DOHH2 (cell line): ENCODE measurements at regions not wholly inside any gene's neighbourhood (a gene's known extent, or its start where the extent isn't known, plus 50 kb on each side); places are given as distances from the start of the nearest gene placed in this dataset.

Experiments used
- H3F3A ChIP-seq: fragments of 200-600 bp; sonication (generic), shearing (Covaris generic); 2 replicates; pipeline ENCODE4 v1.6.0; 2016; ENCODE audit warnings: antibody characterized with exemption, mild to moderate bottlenecking; ENCODE audit not compliant: control insufficient read depth, insufficient read depth
- H3K27ac ChIP-seq: fragments of 200-600 bp; sonication (generic); 2 replicates; pipeline ENCODE4 v1.5.1; 2014; ENCODE audit warnings: low read depth, mild to moderate bottlenecking, low read length, moderate library complexity
- H3K27me3 ChIP-seq: fragments of 200-600 bp; sonication (generic); 2 replicates; pipeline ENCODE4 v1.6.1; 2014; ENCODE audit warnings: mild to moderate bottlenecking, low read length, mixed read lengths; ENCODE audit not compliant: control insufficient read depth
- H3K36me3 ChIP-seq: fragments of 200-600 bp; sonication (generic); 2 replicates; pipeline ENCODE4 v1.6.1; 2014; ENCODE audit warnings: mild to moderate bottlenecking, low read length, moderate library complexity, mixed read lengths; ENCODE audit not compliant: control insufficient read depth
- H3K4me1 ChIP-seq: fragments of 200-600 bp; sonication (generic); 2 replicates; pipeline ENCODE4 v1.6.1; 2014; ENCODE audit warnings: mild to moderate bottlenecking, low read length, mixed read lengths; ENCODE audit not compliant: control insufficient read depth
- H3K4me2 ChIP-seq: fragments of 200-600 bp; sonication (generic); 2 replicates; pipeline ENCODE4 v1.6.0; 2014; ENCODE audit warnings: mild to moderate bottlenecking, low read length, moderate library complexity
- H3K4me3 ChIP-seq: fragments of 200-600 bp; sonication (generic); 2 replicates; pipeline ENCODE4 v1.5.1; 2014; ENCODE audit warnings: mild to moderate bottlenecking, low read length, mixed read lengths
- H3K79me2 ChIP-seq: fragments of 200-600 bp; sonication (generic); 2 replicates; pipeline ENCODE4 v1.6.1; 2014; ENCODE audit warnings: mild to moderate bottlenecking, low read length, mixed read lengths; ENCODE audit not compliant: control insufficient read depth
- H3K9me2 ChIP-seq: fragments of 200-600 bp; sonication (generic); replicated peaks from 2 replicates; pipeline ENCODE4 v1.6.1; 2014; ENCODE audit warnings: mild to moderate bottlenecking, low read length, mixed read lengths; ENCODE audit not compliant: control insufficient read depth
- H3K9me3 ChIP-seq: fragments of 200-600 bp; sonication (generic); 2 replicates; pipeline ENCODE4 v1.6.1; 2014; ENCODE audit warnings: antibody characterized with exemption, low read length, mixed read lengths; ENCODE audit not compliant: control insufficient read depth, insufficient read depth
- H4K20me1 ChIP-seq: fragments of 200-600 bp; sonication (generic); 2 replicates; pipeline ENCODE4 v1.6.0; 2014; ENCODE audit warnings: low read depth, mild to moderate bottlenecking, antibody characterized with exemption, low read length, moderate library complexity; ENCODE audit not compliant: control insufficient read depth, insufficient read depth
- CTCF ChIP-seq: fragments of 200-600 bp; sonication (generic); IDR thresholded peaks from one replicate; pipeline ENCODE4 v1.5.1; 2014; ENCODE audit warnings: antibody characterized with exemption, mild to moderate bottlenecking, low read depth, low read length; ENCODE audit not compliant: poor library complexity, severe bottlenecking
- EZH2phosphoT487 ChIP-seq: fragments of 200-600 bp; sonication (generic); IDR thresholded peaks from 2 replicates; pipeline ENCODE4 v1.6.1; 2017; ENCODE audit warnings: borderline replicate concordance, mild to moderate bottlenecking, antibody characterized with exemption, low read length, moderate library complexity, mixed read lengths

- Histone ChIP-seq H3K4me3 (peak overlapping the region; percentile 34), H3K4me2 (peak overlapping the region; percentile 28), H4K20me1 (no peaks in the 10 kb centered on the region), H3K9me3 (no peaks in the 10 kb centered on the region), H3K4me1 (peaks cover 40% of the 10 kb centered on the region), H3K27me3 (no peaks in the 10 kb centered on the region), H3F3A (no peaks in the 10 kb centered on the region), H3K9me2 (no peaks in the 10 kb centered on the region), H3K79me2 (no peaks in the 10 kb centered on the region), H3K27ac (peak overlapping the region; percentile 30), H3K36me3 (no peaks in the 10 kb centered on the region)
- no peak for TF ChIP-seq EZH2phosphoT487
- no peak for TF ChIP-seq CTCF
These were observed 818.5 kb upstream of the AMELY start for GRCh38 chrY:7730071-7730470.

GRCh38 chrY:7729318-7730011, 817.9 kb upstream of the AMELY start:
- Histone ChIP-seq H3K4me3 (peak overlapping the region; percentile 34; the same call in 1 of the 2 replicates), H3K4me1 (peaks cover 46% of the 10 kb centered on the region), H3K4me2 (peak overlapping the region; percentile 28), H3K36me3 (no peaks in the 10 kb centered on the region), H4K20me1 (no peaks in the 10 kb centered on the region), H3K79me2 (no peaks in the 10 kb centered on the region), H3F3A (no peaks in the 10 kb centered on the region), H3K27me3 (no peaks in the 10 kb centered on the region), H3K9me2 (no peaks in the 10 kb centered on the region), H3K27ac (peak overlapping the region; percentile 30; the same call in 1 of the 2 replicates), H3K9me3 (no peaks in the 10 kb centered on the region)
- no peak for TF ChIP-seq EZH2phosphoT487
- no peak for TF ChIP-seq CTCF

- no peaks in the 10 kb centered on the region for H3K9me2 ChIP-seq
- no peaks in the 10 kb centered on the region for H3K27me3 ChIP-seq
- no peak overlapping the region for H3K4me3 ChIP-seq
- no peaks in the 10 kb centered on the region for H3F3A ChIP-seq
- no peak overlapping the region for H3K27ac ChIP-seq
- H3K79me2 ChIP-seq: no peaks in the 10 kb centered on the region
- H4K20me1 ChIP-seq: no peaks in the 10 kb centered on the region
- no peaks in the 10 kb centered on the region for H3K9me3 ChIP-seq
- no peak overlapping the region for H3K4me2 ChIP-seq
- H3K36me3 ChIP-seq: no peaks in the 10 kb centered on the region
- H3K4me1 ChIP-seq: peaks cover 52% of the 10 kb centered on the region
- TF ChIP-seq CTCF (no peak), EZH2phosphoT487 (no peak)
These were observed 817.4 kb upstream of the AMELY start for GRCh38 chrY:7728935-7729317.
